H1 (cell line): ENCODE measurements at regions not wholly inside any gene's neighbourhood (a gene's known extent, or its start where the extent isn't known, plus 50 kb on each side); places are given as distances from the start of the nearest gene placed in this dataset.

ENCODE experiments used
- CTCF ChIA-PET: fragments of 300-600 bp; sonication (Branson Sonifier 250); formaldehyde crosslinking; loops from one replicate; lab custom pipeline; 2021; ENCODE audit not compliant: partially characterized antibody; lab: Charles Lee
- POLR2A ChIA-PET: fragments of 300-600 bp; sonication (Branson Sonifier 250); formaldehyde crosslinking; loops from one replicate; lab custom pipeline; 2021; ENCODE audit warnings: inconsistent platforms; ENCODE audit not compliant: partially characterized antibody; lab: Charles Lee
- DNase-seq, 2 experiments: peaks; one replicate each; pipeline versions ENCODE4 v3.0.0 to v3.0.0-alpha.2; 2010 to 2022; ENCODE audit warnings: low spot score in 2 of 2, low read depth in 1 of 2, mixed read lengths in 1 of 2
- FAIRE-seq: peaks from 2 replicates; lab custom pipeline; 2011; peaks lifted over from hg19 to GRCh38; lab: Jason Lieb, UNC
- H2AFZ ChIP-seq: 2 replicates; pipeline ENCODE4 v1.8.1; 2012; ENCODE audit warnings: low read length, inconsistent platforms
- H2AK5ac ChIP-seq: 2 replicates; pipeline ENCODE4 v1.6.1; 2013; ENCODE audit warnings: low read depth, low read length
- H2BK120ac ChIP-seq: replicated peaks from 2 replicates; pipeline ENCODE3; 2013; ENCODE audit warnings: low read depth, low read length, inconsistent platforms
- H2BK12ac ChIP-seq: 2 replicates; pipeline ENCODE4 v1.6.1; 2013; ENCODE audit warnings: low read depth, low read length
- H2BK15ac ChIP-seq: 2 replicates; pipeline ENCODE4 v1.6.1; 2013; ENCODE audit warnings: low read length
- H2BK20ac ChIP-seq: 2 replicates; pipeline ENCODE4 v1.6.1; 2013; ENCODE audit warnings: low read length
- H2BK5ac ChIP-seq: 2 replicates; pipeline ENCODE4 v1.6.1; 2013; ENCODE audit warnings: low read depth, low read length
- H3K14ac ChIP-seq: 2 replicates; pipeline ENCODE4 v1.6.1; 2013; ENCODE audit warnings: inconsistent platforms; ENCODE audit not compliant: insufficient read length
- H3K18ac ChIP-seq: 2 replicates; pipeline ENCODE4 v1.6.1; 2013; ENCODE audit warnings: low read length; ENCODE audit errors: extremely low read depth
- H3K23ac ChIP-seq: 2 replicates; pipeline ENCODE4 v1.6.1; 2013; ENCODE audit warnings: inconsistent platforms; ENCODE audit not compliant: insufficient read length
- H3K23me2 ChIP-seq: 2 replicates; pipeline ENCODE4 v1.6.1; 2013; ENCODE audit warnings: low read depth, low read length
- H3K27ac ChIP-seq: 2 replicates; pipeline ENCODE4 v1.6.1; 2011; ENCODE audit warnings: low read depth, low read length, inconsistent platforms
- H3K27me3 ChIP-seq, 4 experiments: replicated peaks in 1 of 4; 1 replicate in 1 of 4; 2 replicates in 3 of 4; pipeline versions ENCODE4 v1.6.1 to v1.8.1; 2011 to 2013; ENCODE audit warnings: low read length in 3 of 4, mild to moderate bottlenecking in 3 of 4, inconsistent platforms in 2 of 4, mixed read lengths in 2 of 4, moderate library complexity in 1 of 4; ENCODE audit not compliant: control insufficient read depth in 3 of 4, insufficient read depth in 3 of 4; ENCODE audit errors: extremely low read depth in 1 of 4
- H3K36me3 ChIP-seq, 4 experiments: 2 replicates each; pipeline versions ENCODE4 v1.6.1 to v1.8.1; 2011 to 2013; ENCODE audit warnings: mild to moderate bottlenecking in 4 of 4, low read length in 3 of 4, moderate library complexity in 2 of 4, control low read depth in 1 of 4, inconsistent platforms in 1 of 4; ENCODE audit not compliant: insufficient read depth in 4 of 4, control insufficient read depth in 2 of 4
- H3K4ac ChIP-seq: replicated peaks from 2 replicates; pipeline ENCODE3; 2013; ENCODE audit warnings: low read length, low read depth, mixed read lengths, inconsistent platforms; ENCODE audit not compliant: insufficient read length
- H3K4me1 ChIP-seq, 4 experiments: replicated peaks in 1 of 4; 1 replicate in 1 of 4; 2 replicates in 3 of 4; pipeline versions ENCODE4 v1.6.1 to v1.8.1; 2011 to 2013; ENCODE audit warnings: low read length in 3 of 4, inconsistent platforms in 2 of 4, mixed read lengths in 1 of 4; ENCODE audit not compliant: insufficient read depth in 4 of 4, control insufficient read depth in 3 of 4
- H3K4me2 ChIP-seq, 2 experiments: 2 replicates each; pipeline versions ENCODE4 v1.6.1 to v1.8.1; 2011 to 2013; ENCODE audit warnings: low read depth in 2 of 2, low read length in 2 of 2, control low read depth in 1 of 2, inconsistent platforms in 1 of 2, mild to moderate bottlenecking in 1 of 2; ENCODE audit not compliant: insufficient read depth in 1 of 2
- H3K4me3 ChIP-seq, 4 experiments: fragments of 200-600, 300-600 bp in 1 of 4; sonication (generic), shearing (Covaris generic), sonication (Bioruptor Twin) in 1 of 4; 2 replicates each; pipeline versions ENCODE4 v1.5.1 to v1.8.1; 2011 to 2016; ENCODE audit warnings: low read length in 4 of 4, low read depth in 3 of 4, control low read depth in 2 of 4, inconsistent platforms in 2 of 4, mild to moderate bottlenecking in 2 of 4, mixed read lengths in 1 of 4, moderate library complexity in 1 of 4; ENCODE audit not compliant: insufficient read depth in 2 of 4; ENCODE audit errors: extremely low read depth in 1 of 4
- H3K56ac ChIP-seq: replicated peaks from 2 replicates; pipeline ENCODE3; 2013; ENCODE audit warnings: low read depth, mild to moderate bottlenecking, mixed read lengths, low read length, inconsistent platforms; ENCODE audit not compliant: insufficient read length
- H3K79me1 ChIP-seq: 2 replicates; pipeline ENCODE4 v1.6.1; 2013; ENCODE audit warnings: low read depth, low read length, control low read depth
- H3K79me2 ChIP-seq, 2 experiments: 2 replicates each; pipeline versions ENCODE4 v1.6.1 to v1.8.1; 2012 to 2013; ENCODE audit warnings: low read length in 2 of 2, mild to moderate bottlenecking in 2 of 2, inconsistent platforms in 1 of 2; ENCODE audit not compliant: insufficient read depth in 2 of 2, control insufficient read depth in 1 of 2
- H3K9ac ChIP-seq, 4 experiments: replicated peaks in 1 of 4; 1 replicate in 1 of 4; 2 replicates in 3 of 4; pipeline versions ENCODE4 v1.6.1 to v1.8.1; 2011 to 2013; ENCODE audit warnings: low read depth in 3 of 4, low read length in 3 of 4, control low read depth in 2 of 4, mild to moderate bottlenecking in 2 of 4, moderate library complexity in 2 of 4, inconsistent platforms in 1 of 4; ENCODE audit errors: extremely low read depth in 1 of 4
- H3K9me3 ChIP-seq, 2 experiments: 2 replicates each; pipeline versions ENCODE4 v1.6.1 to v1.8.1; 2012 to 2013; ENCODE audit warnings: mild to moderate bottlenecking in 2 of 2, moderate library complexity in 2 of 2, control low read depth in 1 of 2, inconsistent platforms in 1 of 2, low read depth in 1 of 2, low read length in 1 of 2, mixed read lengths in 1 of 2; ENCODE audit not compliant: insufficient read depth in 2 of 2
- H4K20me1 ChIP-seq, 2 experiments: replicated peaks in 1 of 2; 2 replicates each; pipeline versions ENCODE3 to v1.8.1; 2011 to 2013; ENCODE audit warnings: inconsistent platforms in 2 of 2, low read length in 2 of 2, mild to moderate bottlenecking in 1 of 2; ENCODE audit not compliant: insufficient read depth in 2 of 2, control insufficient read depth in 1 of 2
- H4K5ac ChIP-seq: 2 replicates; pipeline ENCODE4 v1.6.1; 2013; ENCODE audit warnings: low read length, low read depth, mixed read lengths, inconsistent platforms; ENCODE audit not compliant: insufficient read length
- H4K8ac ChIP-seq: 2 replicates; pipeline ENCODE4 v1.8.0; 2013; ENCODE audit warnings: mild to moderate bottlenecking, moderate library complexity, low read length, inconsistent platforms; ENCODE audit not compliant: insufficient read depth; ENCODE audit errors: extremely low read depth
- H4K91ac ChIP-seq: replicated peaks from 2 replicates; pipeline ENCODE3; 2013; ENCODE audit warnings: low read length, mixed read lengths, inconsistent platforms; ENCODE audit not compliant: insufficient read length
- CHD2 ChIP-seq: IDR thresholded peaks from 2 replicates; pipeline ENCODE4 v1.6.1; 2012; ENCODE audit warnings: low read length, improper control_type of control experiment
- CREB1 ChIP-seq: IDR thresholded peaks from 2 replicates; pipeline ENCODE4 v1.6.1; 2012; ENCODE audit warnings: inconsistent platforms
- GABPA ChIP-seq: IDR thresholded peaks from 2 replicates; pipeline ENCODE4 v1.6.1; 2011; ENCODE audit warnings: mild to moderate bottlenecking, low read length, moderate library complexity, borderline replicate concordance; ENCODE audit not compliant: insufficient read depth
- KDM4A ChIP-seq: IDR thresholded peaks from one replicate; pipeline ENCODE4 v1.7.1; 2012; ENCODE audit warnings: low read depth, mild to moderate bottlenecking, moderate library complexity, low read length, inconsistent platforms; ENCODE audit not compliant: severe bottlenecking
- MAX ChIP-seq: IDR thresholded peaks from 2 replicates; pipeline ENCODE4 v1.6.1; 2012; ENCODE audit warnings: inconsistent platforms
- POLR2AphosphoS5 ChIP-seq: IDR thresholded peaks from 2 replicates; pipeline ENCODE4 v1.6.1; 2011; ENCODE audit warnings: low read depth, low read length
- POU5F1 ChIP-seq: IDR thresholded peaks from 2 replicates; pipeline ENCODE4 v1.6.1; 2011; ENCODE audit warnings: low read depth, mild to moderate bottlenecking, low read length, moderate library complexity
- RFX5 ChIP-seq: IDR thresholded peaks from 2 replicates; pipeline ENCODE4 v1.6.1; 2011; ENCODE audit warnings: low read depth, low read length, improper control_type of control experiment, borderline replicate concordance
- SP2 ChIP-seq: IDR thresholded peaks from 2 replicates; pipeline ENCODE4 v1.6.1; 2012; ENCODE audit warnings: mild to moderate bottlenecking, low read length, inconsistent platforms
- SP4 ChIP-seq: IDR thresholded peaks from 2 replicates; pipeline ENCODE4 v1.6.1; 2012; ENCODE audit warnings: low read length, inconsistent platforms
- TBP ChIP-seq: IDR thresholded peaks from 2 replicates; pipeline ENCODE4 v1.6.1; 2011; ENCODE audit warnings: low read depth, low read length, improper control_type of control experiment
- WGBS, 2 experiments: shearing (Covaris generic) in 1 of 2; methylation state at CpG; one replicate each; pipeline versions ENCODE4 v1.1.6 to v1.1.7; 2013 to 2015; ENCODE audit warnings: low lambda C conversion rate in 2 of 2, mixed read lengths in 2 of 2, inconsistent platforms in 1 of 2, low coverage in 1 of 2, missing lambda C conversion rate in 1 of 2; ENCODE audit not compliant: insufficient replicate concordance in 2 of 2, insufficient coverage in 1 of 2, insufficient read length in 1 of 2; ENCODE audit errors: extremely low coverage in 1 of 2, missing lambda C conversion rate in 1 of 2; 5-methylcytosine and 5-hydroxymethylcytosine counted together

GRCh38 chr2:226018641-226019040, 619.1 kb downstream of the NYAP2 start:
- no peak overlapping the region for H4K8ac ChIP-seq
- H3K9ac ChIP-seq, result no peak overlapping the region
- no peaks in the 10 kb centered on the region for H3K4me1 ChIP-seq
- no peak overlapping the region for H2BK15ac ChIP-seq
- no peak overlapping the region for H2BK12ac ChIP-seq
- H3K4me3 ChIP-seq, result no peak overlapping the region
- no peak overlapping the region for H3K27ac ChIP-seq
- no peak overlapping the region for H3K14ac ChIP-seq
- no peak overlapping the region for H3K4ac ChIP-seq
- H2AFZ ChIP-seq, result no peak overlapping the region
- DNase-seq, result no peak
- H2BK120ac ChIP-seq, result no peak overlapping the region
- H3K4me2 ChIP-seq, result no peak overlapping the region
- H3K27me3 ChIP-seq, result no peaks in the 10 kb centered on the region
- no peak overlapping the region for H3K23ac ChIP-seq
- H4K5ac ChIP-seq, result no peak overlapping the region
- H4K20me1 ChIP-seq, result no peaks in the 10 kb centered on the region
- TF ChIP-seq RFX5 (no peak), KDM4A (no peak), CHD2 (no peak), POLR2AphosphoS5 (no peak), CREB1 (no peak), SP2 (no peak), GABPA (no peak), MAX (no peak), SP4 (no peak), TBP (no peak), POU5F1 (no peak)
- TF ChIP-seq, all 59 proteins: peak for 0
- FAIRE-seq, result no peak
- Histone ChIP-seq H3K79me2 (no peaks in the 10 kb centered on the region), H2BK5ac (no peak overlapping the region), H2BK20ac (no peak overlapping the region), H3K79me1 (no peaks in the 10 kb centered on the region), H3K18ac (no peak overlapping the region), H2AK5ac (no peak overlapping the region), H3K9me3 (peaks cover 3 to 10% of the 10 kb centered on the region in 2 experiments; a peak in 2 of 4 replicates), H3K56ac (no peak overlapping the region), H3K23me2 (no peaks in the 10 kb centered on the region), H4K91ac (no peak overlapping the region), H3K36me3 (peaks cover 0 to 3% (median 0%) of the 10 kb centered on the region in 4 experiments; a peak in 1 of 8 replicates)
- 100% methylated on average over 2 of the region's 2 CpGs; no CpG with 5 or more reads in 1 of the 2 experiments for WGBS, 2 experiments
- ChIA-PET CTCF (no interaction called here), POLR2A (no interaction called here)
